ENCODE measurements at regions not wholly inside any gene's neighbourhood (a gene's known extent, or its start where the extent isn't known, plus 50 kb on each side); places are given as distances from the start of the nearest gene placed in this dataset.

GRCh38 chr17:73900516-73900915 lies 256.3 kb upstream of the SDK2 start:
- H3K27ac ChIP-seq: no peak overlapping the region
- ATAC-seq (no peak), DNase-seq (no peak)
- H3K27me3 ChIP-seq: no peaks in the 10 kb centered on the region
- TF ChIP-seq POLR2A (IDR thresholded peaks at IDR 0.05): no peak
- no peak for TF ChIP-seq CTCF (IDR thresholded peaks at IDR 0.05)
- WGBS (ENCODE audit: insufficient coverage, low coverage, low lambda C conversion rate, missing lambda C conversion rate): 45% methylated on average over 5 of the region's 7 CpGs
- no peaks in the 10 kb centered on the region for H3K9me3 ChIP-seq
- H3K4me3 ChIP-seq: no peak overlapping the region
- H3K36me3 ChIP-seq: no peaks in the 10 kb centered on the region
- intact Hi-C loops (cut with DNase I): no loop called here
- H3K4me1 ChIP-seq: no peaks in the 10 kb centered on the region

GRCh38 chr17:73901249-73901648 lies 257.0 kb upstream of the SDK2 start:
- DNase-seq (no peak), ATAC-seq (no peak)
- intact Hi-C loops (cut with DNase I): no loop called here
- H3K4me3 ChIP-seq: no peak overlapping the region
- TF ChIP-seq POLR2A (IDR thresholded peaks at IDR 0.05) (no peak), CTCF (IDR thresholded peaks at IDR 0.05) (no peak)
- WGBS (ENCODE audit: insufficient coverage, low coverage, low lambda C conversion rate, missing lambda C conversion rate): 64% methylated on average over 2 of the region's 2 CpGs
- H3K36me3 ChIP-seq: no peaks in the 10 kb centered on the region
- no peaks in the 10 kb centered on the region for H3K9me3 ChIP-seq
- no peaks in the 10 kb centered on the region for H3K27me3 ChIP-seq
- no peaks in the 10 kb centered on the region for H3K4me1 ChIP-seq
- H3K27ac ChIP-seq: no peak overlapping the region

GRCh38 chr17:73901661-73902415 lies 257.6 kb upstream of the SDK2 start:
- no peaks in the 10 kb centered on the region for H3K27me3 ChIP-seq
- ATAC-seq: peak; percentile 45 to 61 (median 58)
- DNase-seq: peak in 2 of 3 donors; percentile 39 to 58
- H3K9me3 ChIP-seq: no peaks in the 10 kb centered on the region
- no peak overlapping the region for H3K4me3 ChIP-seq
- no peak overlapping the region for H3K27ac ChIP-seq
- WGBS (ENCODE audit: insufficient coverage, low coverage, low lambda C conversion rate, missing lambda C conversion rate): 8% methylated on average over 42 of the region's 49 CpGs
- H3K36me3 ChIP-seq: no peaks in the 10 kb centered on the region
- TF ChIP-seq CTCF (IDR thresholded peaks at IDR 0.05): no peak
- TF ChIP-seq POLR2A (IDR thresholded peaks at IDR 0.05): no peak
- intact Hi-C loops (cut with DNase I): no loop called here
- no peaks in the 10 kb centered on the region for H3K4me1 ChIP-seq

GRCh38 chr17:73902416-73903181 lies 258.4 kb upstream of the SDK2 start:
- intact Hi-C loops (cut with DNase I): no loop called here
- Histone ChIP-seq H3K9me3 (no peaks in the 10 kb centered on the region), H3K4me1 (no peaks in the 10 kb centered on the region), H3K27me3 (no peaks in the 10 kb centered on the region), H3K36me3 (no peaks in the 10 kb centered on the region), H3K4me3 (no peak overlapping the region), H3K27ac (no peak overlapping the region)
- peak in 1 of 4 donors; percentile 21 for ATAC-seq
- no peak for DNase-seq
- 24% methylated on average over 22 of the region's 26 CpGs for WGBS (ENCODE audit: insufficient coverage, low coverage, low lambda C conversion rate, missing lambda C conversion rate)
- TF ChIP-seq POLR2A (IDR thresholded peaks at IDR 0.05) (no peak), CTCF (IDR thresholded peaks at IDR 0.05) (no peak)

Measured in right lobe of liver (tissue), 6 donors.